ENCODE measurements at regions not wholly inside any gene's neighbourhood (a gene's known extent, or its start where the extent isn't known, plus 50 kb on each side); places are given as distances from the start of the nearest gene placed in this dataset.

DNA sequence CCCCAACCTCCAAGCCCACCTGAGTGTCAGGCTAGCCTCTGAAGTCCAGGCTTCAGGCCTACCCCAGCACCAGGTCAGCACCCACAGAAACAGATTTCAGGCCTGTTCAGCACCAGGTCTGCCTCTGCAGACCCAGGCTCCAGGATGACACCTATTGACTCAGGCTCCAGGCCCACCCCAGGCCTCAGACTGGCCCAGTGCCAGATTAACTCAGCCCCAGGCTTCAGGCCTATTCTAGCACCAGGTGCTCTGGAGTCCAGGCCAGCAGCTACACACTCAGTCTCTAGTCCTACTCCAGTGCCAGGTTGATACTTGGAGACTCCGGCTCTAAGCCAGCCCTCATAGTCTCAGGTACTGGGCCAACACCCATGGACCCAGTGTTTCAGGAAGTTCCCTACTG is 541.7 kb upstream of the PBX1 start (continued):
- TF ChIP-seq, protein P1, sequence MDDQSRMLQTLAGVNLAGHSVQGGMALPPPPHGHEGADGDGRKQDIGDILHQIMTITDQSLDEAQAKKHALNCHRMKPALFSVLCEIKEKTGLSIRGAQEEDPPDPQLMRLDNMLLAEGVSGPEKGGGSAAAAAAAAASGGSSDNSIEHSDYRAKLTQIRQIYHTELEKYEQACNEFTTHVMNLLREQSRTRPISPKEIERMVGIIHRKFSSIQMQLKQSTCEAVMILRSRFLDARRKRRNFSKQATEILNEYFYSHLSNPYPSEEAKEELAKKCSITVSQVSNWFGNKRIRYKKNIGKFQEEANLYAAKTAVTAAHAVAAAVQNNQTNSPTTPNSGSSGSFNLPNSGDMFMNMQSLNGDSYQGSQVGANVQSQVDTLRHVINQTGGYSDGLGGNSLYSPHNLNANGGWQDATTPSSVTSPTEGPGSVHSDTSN (IDR thresholded peaks at IDR 0.05), result no peak

DNA sequence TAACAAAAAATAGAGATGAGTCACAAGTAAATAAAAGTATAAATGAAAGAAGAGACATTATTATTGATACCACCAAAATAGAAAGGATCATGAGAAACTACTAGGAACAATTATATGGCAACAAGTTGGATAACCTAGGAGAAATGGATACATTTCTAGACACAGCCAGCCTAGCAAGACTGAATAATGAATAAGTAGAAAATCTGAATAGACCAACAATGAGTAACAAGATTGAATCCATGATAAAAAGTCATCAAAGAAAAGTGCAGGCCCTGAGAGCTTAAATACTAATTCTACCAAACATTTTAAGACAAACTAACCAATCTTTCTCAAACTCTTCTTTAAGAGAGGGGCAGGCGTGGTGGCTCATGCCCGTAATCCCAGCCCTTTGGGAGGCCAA is 538.6 kb upstream of the PBX1 start:
- WGBS (ENCODE audit: low lambda C conversion rate), result 10% methylated on average over 2 of the region's 2 CpGs
- ChIA-PET POLR2A (no interaction called here), CTCF (no interaction called here)
- no peaks in the 10 kb centered on the region for H4K20me1 ChIP-seq (ENCODE audit: insufficient read depth)
- TF ChIP-seq GABPA (IDR thresholded peaks at IDR 0.05; ENCODE audit: low read depth) (no peak), EZH2phosphoT487 (IDR thresholded peaks at IDR 0.05; ENCODE audit: borderline replicate concordance, low read depth) (no peak), RAD21 (IDR thresholded peaks at IDR 0.05; ENCODE audit: low read length) (no peak), GATA2 (CRISPR knock-in tag; IDR thresholded peaks at IDR 0.05) (no peak), CHD2 (IDR thresholded peaks at IDR 0.05; ENCODE audit: low read length, partially characterized antibody) (no peak), TAF1 (IDR thresholded peaks at IDR 0.05; ENCODE audit: borderline replicate concordance, low read depth, low read length) (no peak), SMC3 (IDR thresholded peaks at IDR 0.05; ENCODE audit: low read depth, low read length) (no peak), TEAD4 (IDR thresholded peaks at IDR 0.05; ENCODE audit: borderline replicate concordance, insufficient read depth) (no peak), SIN3A (IDR thresholded peaks at IDR 0.05; ENCODE audit: borderline replicate concordance, low read depth, low read length) (no peak), POLR2AphosphoS5 (IDR thresholded peaks at IDR 0.05; ENCODE audit: low read depth, low read length) (no peak), TCF12 (IDR thresholded peaks at IDR 0.05) (no peak), RFX5 (IDR thresholded peaks at IDR 0.05; ENCODE audit: low read length) (no peak), NRF1 (IDR thresholded peaks at IDR 0.05; ENCODE audit: low read depth, low read length) (no peak)
- TF ChIP-seq, protein P2, sequence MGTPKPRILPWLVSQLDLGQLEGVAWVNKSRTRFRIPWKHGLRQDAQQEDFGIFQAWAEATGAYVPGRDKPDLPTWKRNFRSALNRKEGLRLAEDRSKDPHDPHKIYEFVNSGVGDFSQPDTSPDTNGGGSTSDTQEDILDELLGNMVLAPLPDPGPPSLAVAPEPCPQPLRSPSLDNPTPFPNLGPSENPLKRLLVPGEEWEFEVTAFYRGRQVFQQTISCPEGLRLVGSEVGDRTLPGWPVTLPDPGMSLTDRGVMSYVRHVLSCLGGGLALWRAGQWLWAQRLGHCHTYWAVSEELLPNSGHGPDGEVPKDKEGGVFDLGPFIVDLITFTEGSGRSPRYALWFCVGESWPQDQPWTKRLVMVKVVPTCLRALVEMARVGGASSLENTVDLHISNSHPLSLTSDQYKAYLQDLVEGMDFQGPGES (IDR thresholded peaks at IDR 0.05; ENCODE audit: low read depth, low read length), result no peak
- TF ChIP-seq, protein P3, sequence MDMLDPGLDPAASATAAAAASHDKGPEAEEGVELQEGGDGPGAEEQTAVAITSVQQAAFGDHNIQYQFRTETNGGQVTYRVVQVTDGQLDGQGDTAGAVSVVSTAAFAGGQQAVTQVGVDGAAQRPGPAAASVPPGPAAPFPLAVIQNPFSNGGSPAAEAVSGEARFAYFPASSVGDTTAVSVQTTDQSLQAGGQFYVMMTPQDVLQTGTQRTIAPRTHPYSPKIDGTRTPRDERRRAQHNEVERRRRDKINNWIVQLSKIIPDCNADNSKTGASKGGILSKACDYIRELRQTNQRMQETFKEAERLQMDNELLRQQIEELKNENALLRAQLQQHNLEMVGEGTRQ (IDR thresholded peaks at IDR 0.05; ENCODE audit: borderline replicate concordance, low read depth, low read length), result no peak
- TF ChIP-seq, protein P4, sequence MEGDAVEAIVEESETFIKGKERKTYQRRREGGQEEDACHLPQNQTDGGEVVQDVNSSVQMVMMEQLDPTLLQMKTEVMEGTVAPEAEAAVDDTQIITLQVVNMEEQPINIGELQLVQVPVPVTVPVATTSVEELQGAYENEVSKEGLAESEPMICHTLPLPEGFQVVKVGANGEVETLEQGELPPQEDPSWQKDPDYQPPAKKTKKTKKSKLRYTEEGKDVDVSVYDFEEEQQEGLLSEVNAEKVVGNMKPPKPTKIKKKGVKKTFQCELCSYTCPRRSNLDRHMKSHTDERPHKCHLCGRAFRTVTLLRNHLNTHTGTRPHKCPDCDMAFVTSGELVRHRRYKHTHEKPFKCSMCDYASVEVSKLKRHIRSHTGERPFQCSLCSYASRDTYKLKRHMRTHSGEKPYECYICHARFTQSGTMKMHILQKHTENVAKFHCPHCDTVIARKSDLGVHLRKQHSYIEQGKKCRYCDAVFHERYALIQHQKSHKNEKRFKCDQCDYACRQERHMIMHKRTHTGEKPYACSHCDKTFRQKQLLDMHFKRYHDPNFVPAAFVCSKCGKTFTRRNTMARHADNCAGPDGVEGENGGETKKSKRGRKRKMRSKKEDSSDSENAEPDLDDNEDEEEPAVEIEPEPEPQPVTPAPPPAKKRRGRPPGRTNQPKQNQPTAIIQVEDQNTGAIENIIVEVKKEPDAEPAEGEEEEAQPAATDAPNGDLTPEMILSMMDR (IDR thresholded peaks at IDR 0.05), result no peak
- H3K27me3 ChIP-seq (ENCODE audit: insufficient read depth), result no peaks in the 10 kb centered on the region
- H2AFZ ChIP-seq (ENCODE audit: low read depth), result no peak overlapping the region
- H3K4me2 ChIP-seq, result no peak overlapping the region
- no peak overlapping the region for H3K4me3 ChIP-seq (ENCODE audit: low read depth in 2 of 2, low read length in 1 of 2)
- no peak overlapping the region for H3K9ac ChIP-seq
- peaks cover 5% of the 10 kb centered on the region; the same call in 1 of the 2 replicates for H3K9me2 ChIP-seq
- no peaks in the 10 kb centered on the region for H3K79me2 ChIP-seq (ENCODE audit: insufficient read depth)
- DNase-seq, result no peak
- H3K9me3 ChIP-seq, result no peaks in the 10 kb centered on the region
- no peaks in the 10 kb centered on the region for H3F3A ChIP-seq (replicated peaks; ENCODE audit: insufficient read depth)
- no peaks in the 10 kb centered on the region for H3K4me1 ChIP-seq (ENCODE audit: control insufficient read depth in 1 of 2, insufficient read depth in 2 of 2, low read depth in 1 of 2, low read length in 1 of 2)
- H3K36me3 ChIP-seq (replicated peaks in 1 of 2; ENCODE audit: control insufficient read depth in 1 of 2, insufficient read depth in 2 of 2, low read length in 1 of 2), result no peaks in the 10 kb centered on the region
- H3K27ac ChIP-seq (ENCODE audit: low read depth in 2 of 2, low read length in 1 of 2), result no peak overlapping the region

All from SK-N-SH (cell line).